HUDEP-2 (cell line): ENCODE measurements at regions not wholly inside any gene's neighbourhood (a gene's known extent, or its start where the extent isn't known, plus 50 kb on each side); places are given as distances from the start of the nearest gene placed in this dataset.

Experiments used
- DNase-seq, 76 experiments: peaks; one replicate each; lab custom pipeline; 2025; ENCODE audit not compliant: unreplicated experiment in 76 of 76; lab: John Stamatoyannopoulos, UW

GRCh38 chr4:24705016-24705753 is 90.2 kb upstream of the SOD3 start:
- no peak for DNase-seq

- DNase-seq = no peak
Measured at GRCh38 chr4:24713604-24714003, 81.8 kb upstream of the SOD3 start.

- no peak for DNase-seq
Measured at GRCh38 chr4:24719615-24720014, 75.8 kb upstream of the SOD3 start.

- no peak for DNase-seq
Measured at GRCh38 chr4:24720436-24720835, 74.9 kb upstream of the SOD3 start.

- DNase-seq = no peak
Measured at GRCh38 chr4:24720979-24721378, 74.4 kb upstream of the SOD3 start.

- DNase-seq = peak in 1 of 76 experiments; percentile 5
Measured at GRCh38 chr4:24722026-24722568, 73.3 kb upstream of the SOD3 start.

GRCh38 chr4:24727390-24728224 is 67.8 kb upstream of the SOD3 start:
- no peak for DNase-seq

- DNase-seq = no peak
Measured at GRCh38 chr4:24729119-24729730, 66.1 kb upstream of the SOD3 start.

- DNase-seq = no peak
Measured at GRCh38 chr4:24730256-24731001, 64.9 kb upstream of the SOD3 start.

- no peak for DNase-seq
Measured at GRCh38 chr4:24731448-24731847, 63.9 kb upstream of the SOD3 start.

- no peak for DNase-seq
Measured at GRCh38 chr4:24734511-24734910, 60.9 kb upstream of the SOD3 start.

GRCh38 chr4:24736066-24736465 is 59.3 kb upstream of the SOD3 start:
- DNase-seq = peak in 19 of 76 experiments; percentile 2 to 64 (median 13)

GRCh38 chr4:24741910-24742309 is 53.5 kb upstream of the SOD3 start:
- DNase-seq = no peak

GRCh38 chr4:24742335-24742734 is 53.0 kb upstream of the SOD3 start:
- no peak for DNase-seq

GRCh38 chr4:24742773-24743172 is 52.6 kb upstream of the SOD3 start:
- DNase-seq = no peak

- DNase-seq = no peak
Measured at GRCh38 chr4:24743206-24743605, 52.2 kb upstream of the SOD3 start.

GRCh38 chr4:24743927-24744326 is 51.4 kb upstream of the SOD3 start:
- no peak for DNase-seq

GRCh38 chr4:24745172-24745895 is 50.0 kb upstream of the SOD3 start:
- no peak for DNase-seq
